ENCODE measurements at regions not wholly inside any gene's neighbourhood (a gene's known extent, or its start where the extent isn't known, plus 50 kb on each side); places are given as distances from the start of the nearest gene placed in this dataset.

DNA sequence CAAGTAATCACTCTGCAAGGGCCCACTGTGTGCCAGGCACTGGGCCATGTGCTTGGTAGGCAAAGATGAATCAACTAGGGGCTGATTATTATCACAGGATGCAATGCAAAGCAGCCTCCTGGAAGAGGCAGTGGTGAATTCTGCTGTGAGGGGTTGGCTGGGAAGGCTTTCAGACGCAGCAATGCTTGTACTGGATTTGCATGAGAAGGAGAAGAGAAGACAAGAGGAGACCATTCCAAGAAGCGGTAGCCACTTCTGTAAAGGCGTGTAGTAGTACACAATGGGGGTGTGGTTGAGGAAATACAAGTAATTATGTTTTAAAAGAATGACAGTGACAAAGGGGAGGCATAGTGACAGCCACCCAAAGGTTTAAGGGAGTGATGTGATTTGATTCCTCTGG is 502.7 kb downstream of the PLCL1 start:
- no peak overlapping the region for H3K4me3 Mint-ChIP-seq (ENCODE audit: unreplicated experiment)
- H3K27me3 Mint-ChIP-seq (ENCODE audit: low read depth), result peaks cover 35% of the 10 kb centered on the region
- H3K27ac Mint-ChIP-seq (ENCODE audit: unreplicated experiment), result no peak overlapping the region
- TF ChIP-seq, protein P1, sequence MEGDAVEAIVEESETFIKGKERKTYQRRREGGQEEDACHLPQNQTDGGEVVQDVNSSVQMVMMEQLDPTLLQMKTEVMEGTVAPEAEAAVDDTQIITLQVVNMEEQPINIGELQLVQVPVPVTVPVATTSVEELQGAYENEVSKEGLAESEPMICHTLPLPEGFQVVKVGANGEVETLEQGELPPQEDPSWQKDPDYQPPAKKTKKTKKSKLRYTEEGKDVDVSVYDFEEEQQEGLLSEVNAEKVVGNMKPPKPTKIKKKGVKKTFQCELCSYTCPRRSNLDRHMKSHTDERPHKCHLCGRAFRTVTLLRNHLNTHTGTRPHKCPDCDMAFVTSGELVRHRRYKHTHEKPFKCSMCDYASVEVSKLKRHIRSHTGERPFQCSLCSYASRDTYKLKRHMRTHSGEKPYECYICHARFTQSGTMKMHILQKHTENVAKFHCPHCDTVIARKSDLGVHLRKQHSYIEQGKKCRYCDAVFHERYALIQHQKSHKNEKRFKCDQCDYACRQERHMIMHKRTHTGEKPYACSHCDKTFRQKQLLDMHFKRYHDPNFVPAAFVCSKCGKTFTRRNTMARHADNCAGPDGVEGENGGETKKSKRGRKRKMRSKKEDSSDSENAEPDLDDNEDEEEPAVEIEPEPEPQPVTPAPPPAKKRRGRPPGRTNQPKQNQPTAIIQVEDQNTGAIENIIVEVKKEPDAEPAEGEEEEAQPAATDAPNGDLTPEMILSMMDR (IDR thresholded peaks at IDR 0.05), result no peak
- no peaks in the 10 kb centered on the region for H3K4me1 Mint-ChIP-seq (ENCODE audit: low read depth)
- DNase-seq (ENCODE audit: low spot score), result no peak
- H3K9me3 Mint-ChIP-seq (ENCODE audit: low read depth), result no peaks in the 10 kb centered on the region
- no peaks in the 10 kb centered on the region for H3K36me3 Mint-ChIP-seq (ENCODE audit: low read depth)

DNA sequence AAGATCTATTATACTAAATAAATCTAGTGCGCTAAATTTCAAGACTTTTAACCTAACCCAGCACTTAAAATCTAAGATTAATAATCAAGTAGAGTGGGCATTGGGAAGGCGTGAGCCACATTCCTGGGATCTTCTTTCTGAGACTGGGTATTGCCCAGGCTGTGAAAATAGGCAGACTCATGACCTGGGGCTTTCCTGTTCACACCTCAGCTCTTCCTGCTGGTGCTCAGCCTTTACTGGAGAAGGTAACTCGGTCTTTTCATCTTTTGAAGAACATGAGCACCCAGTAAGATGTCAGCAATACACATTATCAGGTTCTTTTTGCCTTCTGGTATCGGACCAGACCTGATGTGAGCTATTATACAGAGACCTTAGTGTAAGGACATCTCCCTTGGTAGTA is 500.5 kb downstream of the PLCL1 start:
- no peak for DNase-seq (ENCODE audit: low spot score)
- Mint-ChIP-seq H3K4me3 (ENCODE audit: unreplicated experiment) (no peak overlapping the region), H3K27me3 (ENCODE audit: low read depth) (peaks cover 43% of the 10 kb centered on the region), H3K27ac (ENCODE audit: unreplicated experiment) (no peak overlapping the region), H3K4me1 (ENCODE audit: low read depth) (no peaks in the 10 kb centered on the region), H3K9me3 (ENCODE audit: low read depth) (no peaks in the 10 kb centered on the region), H3K36me3 (ENCODE audit: low read depth) (no peaks in the 10 kb centered on the region)
- TF ChIP-seq, protein P1 (IDR thresholded peaks at IDR 0.05), result no peak

DNA sequence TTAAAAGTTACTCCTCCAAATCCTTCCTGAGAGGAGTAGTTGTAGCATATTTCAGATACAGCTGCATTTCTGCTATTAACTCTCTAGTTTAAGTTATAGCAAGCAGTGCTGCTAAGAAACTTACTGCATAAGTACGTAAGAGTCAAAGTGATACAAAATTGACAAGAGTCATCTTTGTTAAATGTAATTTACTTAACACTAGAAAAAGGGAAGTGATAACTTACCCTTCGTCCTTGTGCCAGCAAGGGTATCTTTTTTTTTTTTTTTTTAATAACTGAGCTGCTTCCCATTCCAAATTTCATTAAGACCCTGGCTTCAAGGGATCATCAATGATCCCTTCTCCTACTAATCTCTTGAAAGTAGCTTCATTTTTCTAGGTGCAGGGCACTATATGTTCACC is 493.0 kb downstream of the PLCL1 start:
- Mint-ChIP-seq H3K27ac (ENCODE audit: unreplicated experiment) (no peak overlapping the region), H3K9me3 (ENCODE audit: low read depth) (no peaks in the 10 kb centered on the region), H3K4me3 (ENCODE audit: unreplicated experiment) (no peak overlapping the region), H3K27me3 (ENCODE audit: low read depth) (peaks cover 37% of the 10 kb centered on the region), H3K36me3 (ENCODE audit: low read depth) (no peaks in the 10 kb centered on the region), H3K4me1 (ENCODE audit: low read depth) (no peaks in the 10 kb centered on the region)
- DNase-seq (ENCODE audit: low spot score), result no peak
- TF ChIP-seq, protein P1 (IDR thresholded peaks at IDR 0.05), result no peak

DNA sequence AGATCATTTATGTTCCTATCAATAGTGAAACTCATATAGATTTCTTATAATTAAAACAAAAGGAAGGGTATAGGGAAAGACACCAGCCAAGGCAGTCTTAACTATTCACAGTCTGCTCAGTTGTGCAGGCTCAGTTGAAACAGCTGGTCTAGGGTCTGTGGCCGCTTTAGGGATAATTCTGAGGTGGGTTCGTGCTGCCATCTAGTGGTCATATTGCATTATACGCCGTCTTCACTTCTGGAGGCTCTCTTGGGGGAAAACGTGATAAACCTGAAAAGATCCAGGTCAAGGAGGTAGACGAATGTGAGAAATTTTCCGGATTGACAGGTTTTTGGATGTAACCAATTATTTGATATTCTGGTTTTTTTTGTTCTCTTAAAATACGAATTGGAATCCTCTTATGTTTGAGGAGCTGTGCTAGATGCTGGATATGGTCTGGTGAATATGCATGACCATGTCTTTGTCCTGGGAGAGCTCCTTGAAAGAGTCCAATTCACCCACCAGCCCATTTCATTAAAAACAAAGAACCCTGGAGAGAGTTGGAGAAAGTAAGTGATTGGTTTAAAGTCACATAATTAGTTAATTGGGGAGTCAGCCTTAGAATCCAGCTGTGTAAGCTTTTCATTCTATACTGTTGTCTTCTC is 492.4 kb downstream of the PLCL1 start:
- H3K4me1 Mint-ChIP-seq (ENCODE audit: low read depth), result no peaks in the 10 kb centered on the region
- no peak for DNase-seq (ENCODE audit: low spot score)
- TF ChIP-seq, protein P1 (IDR thresholded peaks at IDR 0.05), result peak; percentile 91
- no peaks in the 10 kb centered on the region for H3K9me3 Mint-ChIP-seq (ENCODE audit: low read depth)
- peaks cover 41% of the 10 kb centered on the region for H3K27me3 Mint-ChIP-seq (ENCODE audit: low read depth)
- no peak overlapping the region for H3K4me3 Mint-ChIP-seq (ENCODE audit: unreplicated experiment)
- H3K27ac Mint-ChIP-seq (ENCODE audit: unreplicated experiment), result no peak overlapping the region
- H3K36me3 Mint-ChIP-seq (ENCODE audit: low read depth), result no peaks in the 10 kb centered on the region

DNA sequence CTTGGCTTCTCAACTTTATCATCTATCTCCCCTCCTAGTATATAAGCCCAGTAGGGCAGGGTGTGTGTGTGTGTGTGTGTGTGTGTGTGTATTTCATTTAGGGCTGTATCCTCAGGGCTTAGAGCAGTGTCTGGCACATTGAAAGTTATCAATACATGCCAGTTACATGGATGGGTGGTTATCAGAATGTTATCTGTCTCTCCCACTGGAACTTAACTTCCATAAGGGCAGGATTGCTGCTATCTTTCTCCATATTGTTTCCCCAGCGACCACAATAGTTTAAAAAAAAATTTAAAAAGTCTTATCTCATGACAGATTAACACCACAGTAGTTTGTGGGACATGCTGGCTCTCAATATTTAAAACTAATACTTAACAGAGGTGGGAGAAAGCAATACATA is 488.9 kb downstream of the PLCL1 start:
- TF ChIP-seq, protein P1 (IDR thresholded peaks at IDR 0.05), result no peak
- Mint-ChIP-seq H3K4me1 (ENCODE audit: low read depth) (no peaks in the 10 kb centered on the region), H3K27ac (ENCODE audit: unreplicated experiment) (no peak overlapping the region), H3K27me3 (ENCODE audit: low read depth) (peaks cover 32% of the 10 kb centered on the region), H3K36me3 (ENCODE audit: low read depth) (no peaks in the 10 kb centered on the region), H3K9me3 (ENCODE audit: low read depth) (no peaks in the 10 kb centered on the region), H3K4me3 (ENCODE audit: unreplicated experiment) (no peak overlapping the region)
- DNase-seq (ENCODE audit: low spot score), result no peak

Measured in chondrocyte (in vitro differentiated cells).